Lower lobe of right lung (tissue), 2 donors: ENCODE measurements at regions not wholly inside any gene's neighbourhood (a gene's known extent, or its start where the extent isn't known, plus 50 kb on each side); places are given as distances from the start of the nearest gene placed in this dataset.

Source experiments
- ATAC-seq, 2 donors: fragments of 200-7000 bp; cut with Tn5 transposase; one replicate each; pipeline ENCODE4 v1.9.1; 2020 to 2022; ENCODE audit warnings: mild to moderate bottlenecking in 2 of 2, moderate library complexity in 2 of 2
- DNase-seq: peaks from one replicate; pipeline ENCODE4 v3.0.0-alpha.2; 2020
- H3K27ac ChIP-seq: fragments of 200-600 bp; one replicate; pipeline ENCODE4 v1.8.0; 2022
- H3K27me3 ChIP-seq: fragments of 200-600 bp; one replicate; pipeline ENCODE4 v1.8.0; 2022; ENCODE audit warnings: low read depth
- H3K36me3 ChIP-seq: fragments of 200-600 bp; one replicate; pipeline ENCODE4 v1.8.0; 2022; ENCODE audit warnings: mild to moderate bottlenecking
- H3K4me1 ChIP-seq: fragments of 200-600 bp; one replicate; pipeline ENCODE4 v1.8.0; 2022
- H3K4me3 ChIP-seq: fragments of 200-600 bp; one replicate; pipeline ENCODE4 v1.8.0; 2022; ENCODE audit warnings: mild to moderate bottlenecking
- H3K9me3 ChIP-seq: fragments of 200-600 bp; one replicate; pipeline ENCODE4 v1.8.0; 2022
- intact Hi-C: fragments of 100-400 bp; cut with DNase I; formaldehyde crosslinking; loops from one replicate; pipeline ENCODE4 v1.11.0; 2022
- TF ChIP-seq, protein P1 (sequence below): fragments of 200-600 bp; IDR thresholded peaks from one replicate; pipeline ENCODE4 v1.8.0; 2022; ENCODE audit warnings: antibody characterized with exemption, mild to moderate bottlenecking
- donor health status: DM: no; HTN: yes; CAD: no; lungs with severe emphysema.

DNA sequence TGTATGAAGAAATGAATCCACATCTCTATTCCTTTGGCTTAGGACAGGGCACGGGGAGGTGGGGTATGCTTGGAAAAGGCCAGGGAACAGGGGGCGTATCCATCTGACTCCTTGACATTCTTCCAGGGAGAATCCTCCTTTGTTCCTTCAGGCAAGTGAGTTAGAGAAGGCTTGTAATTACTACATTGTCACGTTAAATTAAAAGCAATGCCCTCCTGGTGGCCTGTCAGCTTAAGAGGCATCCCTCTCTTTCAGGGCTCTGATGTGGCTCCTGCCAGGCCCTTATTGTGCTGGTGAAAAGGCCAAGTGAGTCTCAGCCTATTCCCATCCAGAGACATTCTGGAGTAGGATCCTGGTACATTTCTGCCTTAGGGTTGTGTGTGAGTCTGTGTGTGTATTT, 128.3 kb downstream of the FOXA2 start:
- H3K4me3 ChIP-seq = no peak overlapping the region
- H3K27ac ChIP-seq = no peak overlapping the region
- TF ChIP-seq, protein P1, sequence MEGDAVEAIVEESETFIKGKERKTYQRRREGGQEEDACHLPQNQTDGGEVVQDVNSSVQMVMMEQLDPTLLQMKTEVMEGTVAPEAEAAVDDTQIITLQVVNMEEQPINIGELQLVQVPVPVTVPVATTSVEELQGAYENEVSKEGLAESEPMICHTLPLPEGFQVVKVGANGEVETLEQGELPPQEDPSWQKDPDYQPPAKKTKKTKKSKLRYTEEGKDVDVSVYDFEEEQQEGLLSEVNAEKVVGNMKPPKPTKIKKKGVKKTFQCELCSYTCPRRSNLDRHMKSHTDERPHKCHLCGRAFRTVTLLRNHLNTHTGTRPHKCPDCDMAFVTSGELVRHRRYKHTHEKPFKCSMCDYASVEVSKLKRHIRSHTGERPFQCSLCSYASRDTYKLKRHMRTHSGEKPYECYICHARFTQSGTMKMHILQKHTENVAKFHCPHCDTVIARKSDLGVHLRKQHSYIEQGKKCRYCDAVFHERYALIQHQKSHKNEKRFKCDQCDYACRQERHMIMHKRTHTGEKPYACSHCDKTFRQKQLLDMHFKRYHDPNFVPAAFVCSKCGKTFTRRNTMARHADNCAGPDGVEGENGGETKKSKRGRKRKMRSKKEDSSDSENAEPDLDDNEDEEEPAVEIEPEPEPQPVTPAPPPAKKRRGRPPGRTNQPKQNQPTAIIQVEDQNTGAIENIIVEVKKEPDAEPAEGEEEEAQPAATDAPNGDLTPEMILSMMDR = no peak
- no peaks in the 10 kb centered on the region for H3K36me3 ChIP-seq
- no peaks in the 10 kb centered on the region for H3K27me3 ChIP-seq
- no peak for DNase-seq
- H3K9me3 ChIP-seq = no peaks in the 10 kb centered on the region
- intact Hi-C loops = no loop called here
- no peak for ATAC-seq
- H3K4me1 ChIP-seq = no peaks in the 10 kb centered on the region

DNA sequence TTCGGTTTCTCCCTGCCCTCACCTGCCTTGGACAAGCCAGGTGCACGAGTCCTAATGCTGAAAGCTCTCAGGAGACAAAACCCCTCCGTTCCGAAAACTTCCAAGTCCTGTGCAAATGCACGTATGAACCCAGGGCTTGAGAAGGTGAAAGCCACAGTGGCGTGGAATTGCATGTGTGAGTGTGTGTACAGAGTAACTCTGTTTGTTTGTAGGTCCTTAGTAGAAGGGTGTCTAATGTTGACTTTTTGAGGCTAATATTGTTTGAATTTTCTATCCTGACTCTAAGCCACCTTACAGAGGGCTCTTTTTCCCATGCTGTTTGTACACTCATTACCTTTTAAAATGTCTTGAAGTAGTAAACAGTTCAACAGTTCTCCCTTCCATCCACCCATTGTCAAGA, 129.1 kb downstream of the FOXA2 start:
- H3K27ac ChIP-seq = no peak overlapping the region
- no peaks in the 10 kb centered on the region for H3K9me3 ChIP-seq
- no peaks in the 10 kb centered on the region for H3K36me3 ChIP-seq
- ATAC-seq = peak; percentile 59 to 74
- intact Hi-C loops = no loop called here
- H3K4me3 ChIP-seq = no peak overlapping the region
- H3K4me1 ChIP-seq = no peaks in the 10 kb centered on the region
- TF ChIP-seq, protein P1 = no peak
- no peak for DNase-seq
- no peaks in the 10 kb centered on the region for H3K27me3 ChIP-seq

DNA sequence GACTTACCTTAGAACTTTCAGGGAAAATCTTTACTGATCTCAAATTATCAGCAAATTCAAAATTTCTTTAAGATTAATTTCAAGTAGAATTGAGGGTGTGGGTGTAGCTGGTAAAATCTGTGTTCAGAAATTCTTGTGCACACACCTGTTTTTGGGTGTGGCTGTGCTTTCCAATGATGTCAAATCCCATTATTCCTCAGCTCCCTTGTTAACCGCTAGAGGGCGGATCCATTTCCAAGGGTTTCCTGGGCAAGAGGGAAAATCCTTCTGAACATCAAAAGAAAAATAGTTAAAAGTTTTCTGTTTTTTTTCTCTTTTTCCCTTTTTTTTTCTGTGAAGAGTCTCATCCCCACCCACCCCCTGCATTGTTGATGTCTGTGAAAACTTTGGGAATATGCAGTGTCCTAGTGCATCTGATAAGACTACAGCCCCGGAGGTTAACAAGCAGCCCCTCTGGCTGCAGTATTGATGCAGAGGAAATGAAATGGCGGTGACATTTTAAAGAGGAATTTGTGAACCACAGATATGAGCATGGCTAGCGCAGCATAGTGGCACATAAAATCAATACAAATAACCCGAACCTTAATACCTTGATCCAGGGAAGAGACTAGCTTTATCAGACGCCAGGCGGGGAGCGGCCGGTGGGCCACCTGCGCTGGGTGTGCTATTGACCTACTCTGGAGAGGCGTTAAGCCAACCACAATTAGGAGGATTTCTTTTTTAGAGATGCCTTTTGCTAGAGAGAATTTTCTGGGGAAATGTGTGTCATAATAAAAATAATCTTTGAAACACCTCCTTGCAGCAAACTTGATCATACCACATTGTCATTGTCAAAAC, 130.9 kb downstream of the FOXA2 start:
- no peak overlapping the region for H3K4me3 ChIP-seq
- no peaks in the 10 kb centered on the region for H3K36me3 ChIP-seq
- intact Hi-C loops = no loop called here
- DNase-seq = no peak
- peak overlapping the region; percentile 15 for H3K27ac ChIP-seq
- peak in 1 of 2 donors; percentile 63 for ATAC-seq
- H3K9me3 ChIP-seq = no peaks in the 10 kb centered on the region
- no peaks in the 10 kb centered on the region for H3K27me3 ChIP-seq
- TF ChIP-seq, protein P1 = peak; percentile 64
- peaks cover 15% of the 10 kb centered on the region for H3K4me1 ChIP-seq

DNA sequence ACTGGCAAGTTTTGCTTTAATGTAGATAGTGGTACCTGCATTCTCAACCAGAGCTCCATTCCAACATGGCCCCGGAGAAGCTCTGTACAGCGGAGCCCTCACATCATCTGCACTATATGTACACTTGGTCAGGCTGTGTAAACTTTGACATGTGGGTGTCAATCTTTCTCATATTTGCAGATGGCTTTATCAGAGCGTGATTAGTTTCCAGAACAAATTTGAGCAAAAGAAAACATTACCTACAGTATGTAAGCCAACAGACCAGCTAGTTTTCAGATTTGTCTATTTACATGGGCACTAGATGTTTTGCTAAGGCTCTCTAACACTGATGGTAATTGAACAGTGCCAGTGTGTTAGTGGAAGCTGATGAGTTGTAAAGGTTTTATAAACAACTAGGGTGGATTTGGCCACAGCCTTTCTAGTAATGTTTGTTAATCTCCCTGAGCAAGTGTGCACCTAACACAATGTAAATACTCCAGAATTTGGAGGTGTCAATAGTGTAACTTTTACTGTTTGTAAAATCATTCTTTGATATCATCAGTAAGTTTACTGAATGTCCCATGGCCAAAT, 131.8 kb downstream of the FOXA2 start:
- Histone ChIP-seq H3K36me3 (no peaks in the 10 kb centered on the region), H3K9me3 (no peaks in the 10 kb centered on the region), H3K4me1 (peaks cover 24% of the 10 kb centered on the region), H3K27me3 (no peaks in the 10 kb centered on the region), H3K27ac (peak overlapping the region; percentile 15), H3K4me3 (no peak overlapping the region)
- no peak for DNase-seq
- ATAC-seq = peak in 1 of 2 donors; percentile 37
- TF ChIP-seq, protein P1 = no peak
- intact Hi-C loops = no loop called here

DNA sequence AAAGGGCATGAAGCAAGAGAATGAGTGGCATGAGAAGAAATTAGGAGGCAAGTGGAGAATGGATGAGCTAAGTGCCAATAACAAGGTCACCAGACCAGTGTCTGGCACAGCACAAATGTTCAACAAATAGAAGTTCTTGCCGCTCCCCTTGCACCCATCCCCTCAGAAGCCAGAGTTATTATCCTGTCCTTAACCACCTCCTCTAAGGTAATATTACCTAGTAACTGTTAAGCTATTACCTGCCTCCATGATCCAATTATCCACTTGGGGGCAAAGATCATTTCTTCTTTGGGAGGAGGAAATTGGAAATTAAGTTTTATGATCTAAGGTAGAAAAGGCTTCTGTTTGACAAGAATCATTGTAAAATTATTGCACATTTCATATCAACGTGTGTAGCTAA, 133.8 kb downstream of the FOXA2 start:
- TF ChIP-seq, protein P1 = no peak
- no peaks in the 10 kb centered on the region for H3K27me3 ChIP-seq
- intact Hi-C loops = no loop called here
- no peak overlapping the region for H3K27ac ChIP-seq
- H3K36me3 ChIP-seq = no peaks in the 10 kb centered on the region
- ATAC-seq = no peak
- no peaks in the 10 kb centered on the region for H3K9me3 ChIP-seq
- H3K4me1 ChIP-seq = peaks cover 30% of the 10 kb centered on the region
- no peak for DNase-seq
- H3K4me3 ChIP-seq = no peak overlapping the region
